Kidney (tissue), 13 donors: ENCODE measurements at regions not wholly inside any gene's neighbourhood (a gene's known extent, or its start where the extent isn't known, plus 50 kb on each side); places are given as distances from the start of the nearest gene placed in this dataset.

Source experiments
- DNase-seq, 5 donors: peaks; one replicate each; pipeline ENCODE4 v3.0.0-alpha.2; 2013 to 2020
- FAIRE-seq: peaks from 2 replicates; lab custom pipeline; 2012; peaks lifted over from hg19 to GRCh38; lab: Jason Lieb, UNC
- H3K27ac ChIP-seq, 2 donors: one replicate each; pipeline ENCODE4 v1.7.0; 2013; ENCODE audit warnings: low read depth in 2 of 2, low read length in 2 of 2, inconsistent platforms in 1 of 2
- H3K27me3 ChIP-seq: one replicate; pipeline ENCODE4 v1.7.1; 2013; ENCODE audit warnings: low read length, inconsistent platforms; ENCODE audit not compliant: control insufficient read depth, insufficient read depth
- H3K36me3 ChIP-seq, 3 donors: one replicate each; pipeline versions ENCODE4 v1.7.0 to v1.7.1; 2013; ENCODE audit warnings: low read length in 3 of 3, control low read depth in 1 of 3, inconsistent platforms in 1 of 3; ENCODE audit not compliant: insufficient read depth in 3 of 3, control insufficient read depth in 2 of 3
- H3K4me1 ChIP-seq, 3 donors: one replicate each; pipeline versions ENCODE4 v1.7.0 to v1.7.1; 2013; ENCODE audit warnings: low read length in 3 of 3, inconsistent platforms in 1 of 3, low read depth in 1 of 3; ENCODE audit not compliant: control insufficient read depth in 2 of 3, insufficient read depth in 2 of 3
- H3K4me3 ChIP-seq, 3 donors: one replicate each; pipeline versions ENCODE4 v1.7.0 to v1.8.1; 2013; ENCODE audit warnings: low read length in 3 of 3, control low read depth in 1 of 3, inconsistent platforms in 1 of 3
- H3K9ac ChIP-seq, 3 donors: one replicate each; pipeline versions ENCODE4 v1.7.0 to v1.7.1; 2013; ENCODE audit warnings: low read length in 3 of 3, control low read depth in 1 of 3, inconsistent platforms in 1 of 3
- H3K9me3 ChIP-seq, 3 donors: one replicate each; pipeline versions ENCODE4 v1.7.0 to v1.7.1; 2013; ENCODE audit warnings: low read length in 3 of 3, control low read depth in 1 of 3, inconsistent platforms in 1 of 3; ENCODE audit not compliant: control insufficient read depth in 2 of 3, insufficient read depth in 1 of 3
- CTCF ChIP-seq: IDR thresholded peaks from 3 replicates; pipeline ENCODE4 v1.5.1; 2012; ENCODE audit warnings: mild to moderate bottlenecking, moderate library complexity, borderline replicate concordance; ENCODE audit not compliant: insufficient read depth; ENCODE audit errors: extremely low read depth
- intact Hi-C: fragments of 100-400 bp; cut with DNase I; formaldehyde crosslinking; loops from one replicate; pipeline ENCODE4 v1.11.1; 2022
- donor health status: control.
- donor health status: control.
- donor health status: control.
- donor health status: control.
- donor health status: control.
- donor health status: DM: yes; HTN: yes; CAD: no.
- donor health status: Normal renal cell carcinoma (clear cell type).

- Histone ChIP-seq H3K36me3 (no peaks in the 10 kb centered on the region), H3K27ac (no peak overlapping the region), H3K27me3 (no peaks in the 10 kb centered on the region), H3K4me1 (no peaks in the 10 kb centered on the region), H3K9ac (no peak overlapping the region), H3K4me3 (no peak overlapping the region), H3K9me3 (no peaks in the 10 kb centered on the region)
- no peak for TF ChIP-seq CTCF
- intact Hi-C loops, result no loop called here
- no peak for DNase-seq
- FAIRE-seq, result no peak
Measured at GRCh38 chr9:79911724-79912123, 340.0 kb downstream of the TLE4 start.

GRCh38 chr9:79902825-79903600 lies 331.2 kb downstream of the TLE4 start:
- Histone ChIP-seq H3K4me1 (no peaks in the 10 kb centered on the region), H3K27ac (no peak overlapping the region), H3K4me3 (no peak overlapping the region), H3K36me3 (no peaks in the 10 kb centered on the region), H3K27me3 (no peaks in the 10 kb centered on the region), H3K9ac (no peak overlapping the region), H3K9me3 (no peaks in the 10 kb centered on the region)
- intact Hi-C loops, result no loop called here
- no peak for FAIRE-seq
- TF ChIP-seq CTCF, result no peak
- peak in 2 of 5 donors; percentile 17 to 33 for DNase-seq

GRCh38 chr9:79900754-79901153 lies 329.0 kb downstream of the TLE4 start:
- intact Hi-C loops, result no loop called here
- H3K9me3 ChIP-seq, result no peaks in the 10 kb centered on the region
- TF ChIP-seq CTCF, result no peak
- no peak overlapping the region for H3K27ac ChIP-seq
- DNase-seq (no peak), FAIRE-seq (no peak)
- no peaks in the 10 kb centered on the region for H3K4me1 ChIP-seq
- no peak overlapping the region for H3K4me3 ChIP-seq
- no peaks in the 10 kb centered on the region for H3K36me3 ChIP-seq
- no peak overlapping the region for H3K9ac ChIP-seq
- H3K27me3 ChIP-seq, result no peaks in the 10 kb centered on the region
